Breast epithelium (tissue), 4 donors: ENCODE measurements at regions not wholly inside any gene's neighbourhood (a gene's known extent, or its start where the extent isn't known, plus 50 kb on each side); places are given as distances from the start of the nearest gene placed in this dataset.
"Not testable (repeated sequence)": the region's sequence is repeated elsewhere in the genome, so short reads cannot be mapped to it uniquely, and the experiment has no call there.

Experiments used
- DNase-seq, 2 donors: peaks; one replicate each; pipeline ENCODE4 v3.0.0-alpha.2; 2019; ENCODE audit warnings: low spot score in 2 of 2
- H3K27ac ChIP-seq, 2 donors: fragments of 200-600 bp; sonication (generic) in 1 of 2; one replicate each; pipeline ENCODE4 v1.5.1; 2016 to 2019; ENCODE audit warnings: mild to moderate bottlenecking in 1 of 2
- H3K27me3 ChIP-seq, 2 donors: fragments of 200-600 bp; sonication (generic) in 1 of 2; one replicate each; pipeline versions ENCODE4 v1.5.1 to v1.6.0; 2017 to 2019; ENCODE audit warnings: control low read depth in 1 of 2, mild to moderate bottlenecking in 1 of 2
- H3K36me3 ChIP-seq: fragments of 200-600 bp; one replicate; pipeline ENCODE4 v1.5.1; 2019
- H3K4me1 ChIP-seq, 2 donors: fragments of 200-600 bp; sonication (generic); one replicate each; pipeline ENCODE4 v1.5.1; 2016 to 2019; ENCODE audit warnings: control low read depth in 1 of 2
- H3K4me3 ChIP-seq, 3 donors: fragments of 200-600 bp; sonication (generic); 1 replicate in 2 of 3; 2 replicates in 1 of 3; pipeline ENCODE4 v1.5.1; 2016 to 2019; ENCODE audit warnings: mild to moderate bottlenecking in 3 of 3, moderate library complexity in 2 of 3
- H3K9me3 ChIP-seq, 2 donors: fragments of 200-600 bp; sonication (generic) in 1 of 2; one replicate each; pipeline ENCODE4 v1.5.1; 2016 to 2019; ENCODE audit warnings: control low read depth in 1 of 2
- POLR2A ChIP-seq: fragments of 450-650 bp; IDR thresholded peaks from one replicate; pipeline ENCODE4 v1.6.1; 2016; ENCODE audit warnings: antibody characterized with exemption, mild to moderate bottlenecking, moderate library complexity
- POLR2AphosphoS5 ChIP-seq, 3 donors: sonication (generic); formaldehyde crosslinking; IDR thresholded peaks; one replicate each; pipeline ENCODE4 v1.6.1; 2017; ENCODE audit warnings: antibody characterized with exemption in 3 of 3
- intact Hi-C: fragments of 100-400 bp; cut with DNase I; formaldehyde crosslinking; loops from one replicate; pipeline ENCODE4 v1.15.1; 2023; ENCODE audit warnings: low total_unique reads
- TF ChIP-seq, protein P1 (sequence below), 3 donors: fragments of 450-650 bp; IDR thresholded peaks; one replicate each; pipeline ENCODE4 v1.5.1; 2016 to 2017; ENCODE audit warnings: antibody characterized with exemption in 3 of 3, mild to moderate bottlenecking in 3 of 3, moderate library complexity in 3 of 3

DNA sequence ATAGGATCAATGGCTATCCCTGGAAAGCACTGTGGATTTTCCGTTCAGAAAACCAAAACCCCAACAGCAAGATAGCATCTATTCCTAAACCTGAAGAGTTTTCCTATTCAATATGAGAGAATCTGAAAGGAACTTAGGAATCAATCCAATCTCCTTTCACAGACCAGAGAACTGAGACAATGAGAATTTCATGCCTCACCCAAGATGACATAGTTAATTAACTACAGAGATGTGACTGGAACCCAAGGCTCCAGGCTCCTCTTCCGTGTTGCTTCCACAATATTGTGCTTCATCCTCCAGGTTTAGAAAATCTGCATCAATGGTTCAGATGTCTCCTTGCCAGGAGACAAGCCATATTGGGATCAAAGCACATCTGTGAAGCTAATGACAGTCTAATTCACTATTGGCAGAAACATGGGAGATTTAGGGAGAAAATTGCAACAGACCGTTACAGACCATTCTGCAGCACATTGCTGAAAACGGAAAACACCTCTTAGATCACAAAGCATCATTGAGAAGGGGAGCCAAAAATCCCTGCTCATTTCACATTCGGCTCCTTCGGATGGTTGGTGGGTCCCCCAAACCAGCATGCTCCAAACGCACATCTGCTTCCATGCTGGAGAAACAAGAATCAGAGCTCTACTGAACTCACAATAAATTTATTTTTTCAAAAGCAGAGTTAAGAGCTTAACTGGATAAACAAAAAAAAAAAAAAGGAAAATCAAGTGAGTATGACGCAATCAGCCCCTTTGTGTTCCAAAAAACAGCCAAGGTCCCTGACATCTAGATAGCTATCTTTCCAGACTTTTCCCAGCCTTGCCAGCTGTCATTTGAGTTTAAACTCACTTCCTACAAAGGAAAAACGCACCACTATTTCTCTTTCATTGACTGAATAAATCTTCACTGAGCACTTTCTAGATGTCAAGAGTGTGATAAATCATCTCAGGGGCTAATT lies 290.3 kb downstream of the C1D start:
- Histone ChIP-seq H3K4me3 (no peak overlapping the region), H3K36me3 (no peaks in the 10 kb centered on the region), H3K27me3 (no peaks in the 10 kb centered on the region), H3K9me3 (no peaks in the 10 kb centered on the region), H3K27ac (peak overlapping the region in 1 of 2 donors; percentile 42), H3K4me1 (no peaks in the 10 kb centered on the region)
- peak in 1 of 2 donors; percentile 24 for DNase-seq
- TF ChIP-seq POLR2AphosphoS5 (IDR thresholded peaks at IDR 0.05), result peak in 2 of 3 donors; percentile 38 to 63
- TF ChIP-seq, protein P1, sequence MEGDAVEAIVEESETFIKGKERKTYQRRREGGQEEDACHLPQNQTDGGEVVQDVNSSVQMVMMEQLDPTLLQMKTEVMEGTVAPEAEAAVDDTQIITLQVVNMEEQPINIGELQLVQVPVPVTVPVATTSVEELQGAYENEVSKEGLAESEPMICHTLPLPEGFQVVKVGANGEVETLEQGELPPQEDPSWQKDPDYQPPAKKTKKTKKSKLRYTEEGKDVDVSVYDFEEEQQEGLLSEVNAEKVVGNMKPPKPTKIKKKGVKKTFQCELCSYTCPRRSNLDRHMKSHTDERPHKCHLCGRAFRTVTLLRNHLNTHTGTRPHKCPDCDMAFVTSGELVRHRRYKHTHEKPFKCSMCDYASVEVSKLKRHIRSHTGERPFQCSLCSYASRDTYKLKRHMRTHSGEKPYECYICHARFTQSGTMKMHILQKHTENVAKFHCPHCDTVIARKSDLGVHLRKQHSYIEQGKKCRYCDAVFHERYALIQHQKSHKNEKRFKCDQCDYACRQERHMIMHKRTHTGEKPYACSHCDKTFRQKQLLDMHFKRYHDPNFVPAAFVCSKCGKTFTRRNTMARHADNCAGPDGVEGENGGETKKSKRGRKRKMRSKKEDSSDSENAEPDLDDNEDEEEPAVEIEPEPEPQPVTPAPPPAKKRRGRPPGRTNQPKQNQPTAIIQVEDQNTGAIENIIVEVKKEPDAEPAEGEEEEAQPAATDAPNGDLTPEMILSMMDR (IDR thresholded peaks at IDR 0.05), result no peak
- intact Hi-C loops, result no loop called here

DNA sequence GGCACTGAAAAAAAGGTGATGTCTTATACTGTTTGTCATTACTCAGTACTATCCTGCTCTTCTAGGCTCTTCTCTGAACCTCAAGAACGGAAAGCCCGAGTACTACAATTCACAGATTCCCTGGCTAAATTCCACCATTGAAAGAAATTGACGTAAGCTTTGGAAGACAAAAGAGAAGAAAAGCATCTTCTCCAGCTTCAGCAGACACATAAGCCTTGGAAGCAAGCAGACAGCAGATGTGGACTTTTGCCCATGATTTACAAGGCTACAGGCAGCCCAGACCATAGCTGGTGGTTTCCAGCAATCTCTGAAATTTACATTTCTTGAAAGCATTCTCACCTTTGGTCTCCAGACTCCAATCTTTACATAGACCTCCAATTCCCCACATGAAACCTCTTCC lies 289.0 kb downstream of the C1D start:
- no peak for DNase-seq
- Histone ChIP-seq H3K4me3 (no peak overlapping the region), H3K36me3 (no peaks in the 10 kb centered on the region), H3K27ac (no peak overlapping the region), H3K4me1 (no peaks in the 10 kb centered on the region), H3K9me3 (no peaks in the 10 kb centered on the region), H3K27me3 (no peaks in the 10 kb centered on the region)
- no peak for TF ChIP-seq POLR2AphosphoS5 (IDR thresholded peaks at IDR 0.05)
- TF ChIP-seq, protein P1 (IDR thresholded peaks at IDR 0.05), result no peak
- no peak for TF ChIP-seq POLR2A
- intact Hi-C loops, result no loop called here

DNA sequence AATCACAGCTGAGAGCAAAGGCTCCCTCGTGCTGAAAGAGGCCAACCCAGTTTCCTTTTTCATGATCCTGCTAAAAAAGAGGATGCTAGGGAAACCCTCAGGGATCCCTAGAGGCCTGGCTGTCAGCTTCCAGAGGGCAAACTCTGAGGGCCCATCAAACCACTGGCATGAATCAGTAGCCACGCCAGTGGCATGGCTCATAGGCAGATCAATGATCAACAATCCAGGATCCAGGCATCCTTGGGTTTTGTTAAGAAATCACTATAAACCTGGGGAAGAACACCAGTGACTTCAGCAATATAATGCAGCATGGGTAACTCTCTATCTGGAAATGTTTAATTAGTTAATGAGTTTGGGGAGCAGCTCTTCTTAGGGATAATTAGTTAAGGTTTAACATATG lies 286.5 kb downstream of the C1D start:
- Histone ChIP-seq H3K9me3 (no peaks in the 10 kb centered on the region), H3K4me1 (no peaks in the 10 kb centered on the region), H3K27me3 (no peaks in the 10 kb centered on the region), H3K36me3 (no peaks in the 10 kb centered on the region), H3K4me3 (no peak overlapping the region), H3K27ac (no peak overlapping the region)
- TF ChIP-seq POLR2A (no peak), POLR2AphosphoS5 (IDR thresholded peaks at IDR 0.05) (no peak)
- TF ChIP-seq, protein P1 (IDR thresholded peaks at IDR 0.05), result no peak
- no peak for DNase-seq
- intact Hi-C loops, result no loop called here

DNA sequence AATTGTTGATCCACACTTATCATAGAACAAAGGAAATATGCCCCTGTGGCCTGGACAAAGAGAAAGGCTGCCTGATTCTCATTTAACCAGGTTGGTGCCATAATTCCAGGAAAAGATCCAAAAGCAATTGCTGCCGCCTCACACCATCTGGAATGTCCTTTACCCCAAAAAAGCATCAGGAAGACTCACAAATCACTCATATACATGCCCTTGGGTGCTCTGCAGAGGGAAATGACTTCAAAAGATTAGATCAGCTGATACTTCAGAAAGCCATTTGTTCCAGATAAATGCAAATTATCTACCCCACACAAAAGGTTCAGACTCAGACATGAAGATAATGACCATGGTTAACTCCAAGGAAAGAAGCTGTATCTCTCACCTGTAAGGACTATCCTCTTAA lies 285.8 kb downstream of the C1D start:
- Histone ChIP-seq H3K4me1 (no peaks in the 10 kb centered on the region), H3K36me3 (no peaks in the 10 kb centered on the region), H3K4me3 (no peak overlapping the region), H3K9me3 (no peaks in the 10 kb centered on the region), H3K27ac (no peak overlapping the region), H3K27me3 (no peaks in the 10 kb centered on the region)
- TF ChIP-seq POLR2A (no peak), POLR2AphosphoS5 (IDR thresholded peaks at IDR 0.05) (no peak)
- TF ChIP-seq, protein P1 (IDR thresholded peaks at IDR 0.05), result no peak
- DNase-seq, result no peak
- intact Hi-C loops, result no loop called here

DNA sequence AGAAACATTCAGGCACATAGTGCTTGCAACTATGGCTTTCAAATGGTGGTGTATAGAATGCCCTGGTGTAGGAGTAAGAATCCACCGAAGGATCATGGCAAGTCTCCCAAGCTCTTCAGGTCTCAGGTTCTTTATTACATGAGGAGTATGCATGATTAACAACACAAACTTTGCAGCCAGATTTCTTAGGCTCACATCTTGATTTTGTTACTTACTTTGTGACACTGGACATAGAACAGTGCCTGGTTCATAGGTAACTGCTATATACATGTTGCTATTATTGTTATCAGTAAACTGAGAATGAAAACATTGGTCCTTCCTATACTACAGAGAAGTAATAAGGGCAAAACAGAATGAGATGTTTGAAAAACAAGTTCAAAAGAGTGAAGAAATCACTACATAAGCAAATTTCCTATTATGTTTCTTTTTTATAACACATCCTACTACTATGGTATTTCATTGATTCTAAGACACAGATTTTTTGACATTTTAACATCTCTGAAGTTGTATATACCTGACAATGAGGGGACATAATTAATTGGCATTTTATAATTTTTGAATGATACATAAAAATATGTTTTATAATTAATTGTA lies 284.9 kb downstream of the C1D start:
- no peaks in the 10 kb centered on the region for H3K27me3 ChIP-seq
- no peak for DNase-seq
- H3K27ac ChIP-seq, result no peak overlapping the region
- H3K4me3 ChIP-seq, result no peak overlapping the region
- no peaks in the 10 kb centered on the region for H3K36me3 ChIP-seq
- H3K9me3 ChIP-seq, result no peaks in the 10 kb centered on the region
- no peaks in the 10 kb centered on the region for H3K4me1 ChIP-seq
- intact Hi-C loops, result no loop called here
- TF ChIP-seq, protein P1 (IDR thresholded peaks at IDR 0.05), result no peak
- TF ChIP-seq POLR2A (no peak), POLR2AphosphoS5 (IDR thresholded peaks at IDR 0.05) (no peak)

DNA sequence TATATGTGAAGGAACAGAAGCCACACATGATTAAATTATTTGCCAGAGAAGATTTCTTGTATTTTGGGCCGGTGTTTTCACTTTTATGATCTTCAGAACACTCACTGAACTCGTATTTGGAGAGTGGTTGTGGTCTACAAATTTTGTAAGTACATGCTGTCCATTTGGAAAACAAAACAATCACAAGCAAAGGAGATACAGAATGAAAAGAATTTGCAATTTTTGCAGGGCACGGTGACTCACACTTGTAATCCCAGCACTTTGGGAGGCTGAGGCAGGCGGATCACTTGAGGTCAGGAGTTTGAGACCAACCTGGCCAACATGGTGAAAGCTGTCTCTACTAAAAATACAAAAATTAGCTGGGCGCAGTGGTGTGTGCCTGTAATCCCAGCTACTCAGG lies 282.0 kb downstream of the C1D start:
- H3K4me3 ChIP-seq, H3K4me1 ChIP-seq, H3K27me3 ChIP-seq, H3K27ac ChIP-seq, H3K36me3 ChIP-seq, DNase-seq, intact Hi-C loops, H3K9me3 ChIP-seq: not testable (repeated sequence)
